ENCODE measurements at regions not wholly inside any gene's neighbourhood (a gene's known extent, or its start where the extent isn't known, plus 50 kb on each side); places are given as distances from the start of the nearest gene placed in this dataset.

GRCh38 chr2:20541651-20542050 is 94.8 kb downstream of the RHOB start:
- no peak for DNase-seq

- no peak for DNase-seq
Observed at GRCh38 chr2:20542269-20542668, 95.4 kb downstream of the RHOB start.

- DNase-seq: peak; percentile 30
Observed at GRCh38 chr2:20542746-20543468, 96.0 kb downstream of the RHOB start.

GRCh38 chr2:20543469-20544152 is 96.7 kb downstream of the RHOB start:
- peak; percentile 81 for DNase-seq

- peak; percentile 75 for DNase-seq
Observed at GRCh38 chr2:20544153-20544747, 97.4 kb downstream of the RHOB start.

- no peak for DNase-seq
Observed at GRCh38 chr2:20549144-20549543, 101.8 kb downstream of the HS1BP3 start.

- no peak for DNase-seq
Observed at GRCh38 chr2:20549691-20550348, 101.1 kb downstream of the HS1BP3 start.

GRCh38 chr2:20551260-20551944 is 99.5 kb downstream of the HS1BP3 start:
- no peak for DNase-seq

- no peak for DNase-seq
Observed at GRCh38 chr2:20551945-20552328, 99.0 kb downstream of the HS1BP3 start.

GRCh38 chr2:20552847-20553246 is 98.1 kb downstream of the HS1BP3 start:
- DNase-seq: no peak

- no peak for DNase-seq
Observed at GRCh38 chr2:20553580-20553979, 97.3 kb downstream of the HS1BP3 start.

- no peak for DNase-seq
Observed at GRCh38 chr2:20555954-20556353, 94.9 kb downstream of the HS1BP3 start.

GRCh38 chr2:20556756-20557155 is 94.1 kb downstream of the HS1BP3 start:
- no peak for DNase-seq

GRCh38 chr2:20557226-20557625 is 93.7 kb downstream of the HS1BP3 start:
- DNase-seq: no peak

- DNase-seq: no peak
Observed at GRCh38 chr2:20557635-20558034, 93.3 kb downstream of the HS1BP3 start.

GRCh38 chr2:20558391-20559150 is 92.3 kb downstream of the HS1BP3 start:
- DNase-seq: peak; percentile 16

- no peak for DNase-seq
Observed at GRCh38 chr2:20559277-20559676, 91.6 kb downstream of the HS1BP3 start.

GRCh38 chr2:20560011-20560410 is 90.9 kb downstream of the HS1BP3 start:
- DNase-seq: no peak

GRCh38 chr2:20560891-20561636 is 89.8 kb downstream of the HS1BP3 start:
- DNase-seq: peak; percentile 58

- DNase-seq: no peak
Observed at GRCh38 chr2:20561637-20562454, 89.1 kb downstream of the HS1BP3 start.

Data from NCI-H1694 treated with DMSO at 0.1 percent for 48 hours (cell line).